UCSD-AML1 (cell line): ENCODE measurements at regions not wholly inside any gene's neighbourhood (a gene's known extent, or its start where the extent isn't known, plus 50 kb on each side); places are given as distances from the start of the nearest gene placed in this dataset.

Experiments used
- DNase-seq: peaks from one replicate; lab custom pipeline; 2025; ENCODE audit not compliant: unreplicated experiment; lab: John Stamatoyannopoulos, UW

DNA sequence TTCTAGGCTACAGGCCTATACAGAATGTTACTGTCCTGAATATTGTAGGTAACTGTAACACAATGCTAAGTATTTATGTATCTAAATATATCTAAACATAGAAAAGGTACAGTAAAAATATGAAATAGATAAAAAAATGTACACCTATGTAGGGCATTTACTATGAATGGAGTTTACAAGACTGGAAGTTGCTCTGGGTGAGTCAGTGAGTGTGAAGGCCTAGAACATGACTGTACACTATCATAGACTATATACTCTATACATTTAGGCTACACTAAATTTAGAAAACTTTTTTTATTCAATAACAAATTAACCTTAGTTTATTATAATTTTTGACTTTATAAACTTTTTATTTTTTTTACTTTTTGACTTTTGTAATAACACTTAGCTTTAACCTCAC is 136.9 kb downstream of the DUSP10 start:
- no peak for DNase-seq

DNA sequence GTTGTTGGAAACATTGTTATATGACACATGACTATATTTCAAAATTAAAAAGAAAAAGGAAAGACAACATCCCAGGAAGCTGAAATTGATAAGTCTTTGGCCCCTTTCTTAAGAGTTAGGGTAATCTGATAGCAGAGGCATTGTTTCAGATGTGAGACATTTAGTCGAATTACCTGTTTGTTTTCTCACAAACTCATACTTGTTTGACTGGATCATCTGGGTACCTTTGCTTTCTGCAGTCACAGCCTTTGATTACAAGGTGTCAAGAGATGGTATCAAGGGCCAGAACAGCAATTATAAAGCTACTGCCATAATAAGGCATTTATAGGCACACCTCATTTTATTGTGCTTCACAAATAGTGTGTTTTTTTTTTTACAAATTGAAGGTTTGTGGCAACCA is 136.3 kb downstream of the DUSP10 start:
- no peak for DNase-seq

DNA sequence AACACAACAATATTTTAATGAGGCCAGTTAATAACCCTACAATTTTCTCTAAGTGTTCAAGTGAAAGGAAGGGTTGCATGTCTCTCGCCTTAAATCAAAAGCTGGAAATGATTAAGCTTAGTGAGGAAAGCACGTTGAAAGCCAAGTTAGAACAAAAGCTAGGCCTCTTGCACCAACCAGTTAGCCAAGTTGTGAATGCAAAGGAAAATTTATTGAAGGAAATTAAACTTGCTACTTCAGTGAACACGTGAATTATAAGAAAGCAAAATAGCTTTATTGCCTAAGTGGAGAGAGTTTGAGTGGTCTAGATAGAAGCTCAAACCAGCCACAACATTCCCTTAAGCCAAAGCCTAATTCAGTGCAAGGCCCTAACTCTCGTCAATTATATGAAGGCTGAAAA is 135.6 kb downstream of the DUSP10 start:
- DNase-seq = no peak

DNA sequence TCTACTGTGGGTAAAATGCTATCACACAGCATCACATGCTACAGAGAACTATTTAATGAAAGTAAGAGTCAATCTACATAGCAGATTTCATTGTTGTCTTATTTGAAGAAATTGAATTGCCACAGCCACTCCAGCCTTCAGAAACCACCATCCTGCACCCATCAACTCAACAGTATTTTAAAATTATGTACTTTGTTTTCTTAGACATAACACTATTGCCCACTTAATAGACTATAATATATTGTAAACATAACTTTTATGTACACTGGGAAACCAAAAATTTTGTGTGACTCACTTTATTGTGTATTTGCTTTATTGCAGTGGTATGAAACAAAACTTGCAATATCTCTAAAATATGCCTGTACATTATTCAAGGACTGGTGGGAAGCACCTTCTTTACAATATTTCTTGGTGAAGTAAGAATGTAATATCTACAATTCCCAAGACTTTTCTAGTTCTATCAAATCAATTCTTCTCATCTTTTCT is 133.0 kb downstream of the DUSP10 start:
- DNase-seq = no peak

DNA sequence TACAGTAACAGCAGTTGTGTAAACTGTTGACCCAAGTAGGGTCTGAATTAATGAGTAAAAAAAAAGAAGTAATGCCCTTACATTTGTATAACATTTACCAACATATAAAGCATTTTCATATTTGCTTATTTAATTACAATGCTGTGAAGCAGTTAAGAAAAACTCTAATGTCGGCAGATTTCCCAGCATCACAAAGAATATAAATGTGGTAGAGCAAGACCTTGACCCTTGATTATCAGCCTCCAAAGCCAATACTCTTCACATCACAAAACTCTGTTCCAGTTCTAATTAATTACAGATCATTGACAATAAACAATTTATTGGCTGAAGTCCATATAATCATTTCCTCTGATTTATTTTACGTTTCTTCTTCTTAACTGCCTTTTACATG is 130.2 kb downstream of the DUSP10 start:
- no peak for DNase-seq

DNA sequence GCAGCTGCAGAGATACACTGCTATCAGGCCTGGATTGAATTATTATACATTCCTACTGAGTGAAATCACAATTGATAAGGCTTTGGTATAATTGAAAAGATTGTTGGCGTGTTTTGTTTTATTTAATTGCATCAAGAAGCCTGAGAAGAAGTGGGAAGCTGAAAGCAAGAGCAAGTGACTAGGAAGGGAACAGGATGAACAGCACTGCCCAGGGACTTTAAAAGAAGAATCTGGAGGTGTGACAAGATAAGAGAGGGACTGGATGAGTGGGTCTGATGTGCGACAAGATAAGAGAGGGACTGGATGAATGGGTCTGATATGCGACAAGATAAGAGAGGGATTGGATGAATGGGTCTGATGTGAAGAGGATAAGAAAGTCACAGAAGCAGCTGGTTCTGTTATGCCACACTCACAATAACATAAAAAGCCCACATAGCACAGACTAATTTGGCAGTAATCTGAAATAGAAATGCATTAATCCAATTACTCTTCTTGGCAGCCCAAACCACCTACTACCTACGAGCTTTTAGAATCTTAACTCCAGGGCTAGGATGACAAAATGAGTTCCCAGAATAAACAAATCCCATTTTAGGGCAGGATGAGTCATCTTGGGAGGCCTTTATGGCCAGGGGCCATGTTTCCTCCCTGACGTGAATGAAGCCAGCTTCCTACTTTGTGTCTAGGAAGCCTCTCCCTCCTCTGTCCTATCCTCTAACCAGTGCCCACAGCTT is 129.7 kb downstream of the DUSP10 start:
- no peak for DNase-seq

DNA sequence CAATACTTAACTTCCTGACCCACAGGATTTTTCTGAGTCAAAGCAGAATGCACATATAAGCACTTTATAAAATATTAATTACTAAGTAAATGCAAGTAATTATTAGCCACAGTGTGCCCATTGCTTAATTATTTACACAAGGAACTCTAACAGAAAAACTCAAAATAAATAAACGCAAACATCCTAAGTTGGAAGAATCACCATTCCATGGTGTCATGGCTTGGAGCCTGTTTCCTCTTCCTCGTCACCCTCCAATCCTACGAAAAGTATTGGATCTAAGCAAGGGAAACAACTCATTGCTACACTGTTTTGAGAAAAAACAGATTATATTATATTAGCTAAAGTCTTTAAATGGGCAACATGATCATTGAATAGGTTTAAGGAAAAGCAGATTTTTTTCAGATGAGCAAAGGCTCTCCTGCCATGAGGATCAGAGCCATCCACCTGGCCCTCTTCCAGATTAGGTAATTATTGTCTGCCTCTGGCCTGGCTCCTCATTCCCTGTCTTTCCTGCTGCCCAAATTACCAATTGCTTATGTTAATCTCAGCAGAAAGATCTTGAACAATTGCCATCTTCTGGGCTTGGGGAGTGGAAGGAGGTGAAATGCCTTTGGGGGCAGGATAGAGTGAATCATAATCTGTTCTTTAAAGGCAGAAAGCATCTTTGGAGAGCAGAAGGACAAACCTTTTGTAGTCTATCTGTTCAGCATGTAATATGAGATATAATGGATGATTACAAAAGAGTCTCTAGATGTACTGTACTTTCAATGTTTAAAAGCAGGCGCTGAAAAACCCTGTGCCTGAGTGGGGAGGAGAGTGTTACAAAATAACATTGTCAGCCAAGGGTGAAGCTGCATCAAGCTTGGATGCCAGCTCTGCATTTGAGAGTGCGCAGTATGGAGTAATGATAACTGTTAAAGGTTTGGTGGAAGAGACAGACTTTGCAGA is 121.2 kb downstream of the DUSP10 start:
- DNase-seq = no peak

DNA sequence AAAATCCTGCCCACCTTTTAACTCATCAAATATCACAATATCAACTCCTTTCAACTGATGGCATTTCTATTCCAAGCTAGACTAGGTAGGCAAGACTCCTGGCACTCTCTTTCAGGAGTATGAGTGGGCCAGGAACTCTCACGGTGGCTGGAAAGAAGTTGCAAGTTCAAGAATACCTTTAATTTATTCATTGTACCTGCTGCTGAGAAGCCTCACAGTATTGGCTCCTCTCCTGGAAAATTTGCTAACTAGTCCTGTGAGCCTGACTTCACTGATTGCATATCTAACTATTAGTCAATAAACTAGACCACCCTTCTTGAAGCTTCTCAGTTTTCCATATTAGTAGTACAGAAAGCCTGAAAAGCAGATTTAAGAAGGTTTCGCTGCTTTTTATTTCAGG is 120.2 kb downstream of the DUSP10 start:
- DNase-seq = no peak

DNA sequence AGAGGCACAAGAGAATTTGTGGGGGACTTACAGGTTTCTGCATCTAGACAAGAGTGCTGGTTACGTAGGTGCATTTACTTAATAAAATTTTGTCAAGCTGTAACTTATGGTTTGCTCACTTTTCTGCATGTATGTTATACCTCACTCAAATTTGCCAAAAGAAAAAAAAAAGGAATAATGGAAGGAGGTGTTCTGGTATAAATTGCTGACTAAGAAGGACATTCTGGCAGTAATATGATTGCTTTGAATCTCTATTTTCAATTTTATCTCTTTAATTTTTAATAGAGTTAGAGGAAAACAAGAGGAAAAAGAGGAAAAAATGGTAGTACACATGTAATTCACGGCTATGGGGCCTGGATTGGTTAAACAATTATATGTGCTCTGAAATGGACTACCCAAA is 119.5 kb downstream of the DUSP10 start:
- DNase-seq = no peak

DNA sequence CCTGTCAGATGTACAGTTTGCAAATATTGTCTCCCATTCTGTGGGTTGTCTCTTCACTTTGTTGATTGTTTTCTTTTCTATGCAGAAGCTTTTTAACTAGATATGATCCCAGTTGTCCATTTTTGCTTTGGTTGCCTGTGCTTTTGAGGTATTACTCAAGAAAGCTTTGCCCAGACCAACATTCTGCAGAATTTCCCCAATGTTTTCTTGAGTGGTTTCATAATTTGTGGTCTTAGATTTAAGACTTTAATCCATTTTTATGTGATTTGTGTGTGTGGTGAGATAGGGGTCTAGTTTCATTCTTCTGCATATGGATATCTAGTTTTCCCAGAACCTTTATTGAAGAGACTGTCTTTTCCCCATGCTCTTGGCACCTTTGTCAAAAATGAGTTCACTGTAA is 116.9 kb downstream of the DUSP10 start:
- DNase-seq = no peak

DNA sequence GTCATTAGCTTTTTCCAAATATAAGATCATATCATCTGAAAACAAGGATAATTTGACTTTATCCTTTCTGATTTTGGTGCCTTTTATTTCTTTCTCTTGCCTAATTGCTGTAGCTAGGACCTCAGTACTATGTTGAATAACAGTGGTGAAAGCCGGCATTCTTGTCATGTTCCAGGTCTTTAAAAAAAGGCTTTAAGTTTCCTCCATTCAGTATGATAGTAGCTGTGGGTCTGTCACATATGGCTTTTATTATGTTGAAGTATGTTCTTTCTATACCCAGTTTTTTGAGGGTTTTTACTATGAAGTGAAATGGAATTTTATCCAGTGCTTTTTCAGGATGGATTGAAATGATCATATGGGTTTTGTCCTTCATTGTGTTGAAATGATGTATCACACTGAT is 115.8 kb downstream of the DUSP10 start:
- no peak for DNase-seq

DNA sequence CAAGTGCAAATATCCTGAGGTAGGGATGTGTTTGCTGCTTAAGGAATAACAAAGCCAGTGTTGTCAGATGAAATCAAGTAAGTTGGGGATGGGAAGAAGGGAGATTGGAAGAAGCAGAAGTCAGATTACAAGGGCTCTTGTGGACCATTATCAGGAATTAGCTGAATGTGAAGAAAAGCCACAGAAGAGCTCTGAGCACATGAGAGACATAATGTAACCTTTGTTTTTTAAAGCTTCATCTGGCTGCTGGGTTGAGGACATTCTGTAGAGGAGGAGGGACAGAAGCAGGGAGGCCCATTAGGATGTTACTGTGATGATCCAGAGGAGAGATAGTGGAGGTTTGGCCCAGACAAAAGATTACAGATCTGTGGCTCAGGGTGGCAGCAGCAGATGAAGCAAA is 111.7 kb downstream of the DUSP10 start:
- DNase-seq = no peak

DNA sequence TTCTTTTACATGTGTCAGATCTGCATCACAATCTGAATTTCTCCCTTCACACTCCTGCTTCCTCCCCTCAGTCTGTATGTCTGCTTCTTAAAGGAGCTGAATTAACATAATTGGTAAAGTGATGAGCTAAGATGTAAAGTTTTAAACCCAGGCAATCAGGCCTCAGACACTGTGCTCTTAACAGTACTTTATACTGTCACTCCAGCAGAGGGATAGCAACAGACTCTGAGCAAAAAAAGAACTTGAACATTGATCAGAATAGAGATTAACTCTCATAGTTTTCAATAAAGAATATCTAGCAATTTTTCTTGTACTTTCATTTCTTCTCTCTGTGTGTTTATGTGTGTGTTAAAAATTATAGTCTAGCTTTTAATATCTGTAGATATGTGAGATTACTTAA is 110.3 kb downstream of the DUSP10 start:
- DNase-seq = no peak

DNA sequence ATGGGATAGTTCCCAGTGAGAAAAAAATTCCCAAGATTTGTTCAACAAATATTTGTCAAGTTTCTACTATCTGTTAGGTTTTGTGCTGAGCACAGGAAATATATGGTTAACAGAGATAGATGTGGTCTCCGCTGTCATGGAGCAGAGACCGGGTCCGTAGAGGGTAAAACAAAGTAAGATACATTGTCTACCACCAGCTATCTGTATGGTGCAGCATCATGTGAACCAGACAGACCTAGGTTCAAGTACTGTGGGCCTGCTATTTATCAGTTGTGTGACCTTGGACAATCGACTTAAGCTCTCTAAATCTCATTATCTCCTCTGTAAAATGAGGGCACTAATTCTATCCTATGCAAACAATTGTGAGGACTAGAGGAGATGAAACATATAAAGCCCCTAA is 109.8 kb downstream of the DUSP10 start:
- no peak for DNase-seq

DNA sequence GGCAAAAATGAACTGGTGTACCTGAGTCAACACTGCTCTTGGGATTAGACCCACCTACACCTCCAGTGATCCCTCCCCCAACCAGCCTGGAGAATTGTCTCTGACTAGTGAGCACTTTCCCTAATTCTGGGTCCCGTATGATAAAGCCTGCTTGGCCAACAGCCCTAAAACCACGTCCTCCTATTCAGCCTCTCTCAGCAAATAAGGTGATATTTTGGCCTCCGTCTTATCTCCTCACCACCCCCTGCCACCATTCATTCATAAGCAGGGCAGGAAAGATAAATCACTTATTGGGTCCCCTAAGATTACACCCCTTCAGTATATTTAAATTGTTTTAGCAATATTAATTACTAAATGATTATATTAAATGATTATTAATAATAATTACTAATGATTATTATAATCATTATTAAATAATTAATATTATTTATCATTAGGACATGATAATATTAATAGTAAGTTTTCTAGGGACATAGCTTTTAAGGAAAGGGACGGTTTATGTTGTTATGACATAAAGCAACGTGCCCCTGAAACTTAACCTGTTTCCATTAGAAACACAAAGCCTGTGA is 108.0 kb downstream of the DUSP10 start:
- no peak for DNase-seq

DNA sequence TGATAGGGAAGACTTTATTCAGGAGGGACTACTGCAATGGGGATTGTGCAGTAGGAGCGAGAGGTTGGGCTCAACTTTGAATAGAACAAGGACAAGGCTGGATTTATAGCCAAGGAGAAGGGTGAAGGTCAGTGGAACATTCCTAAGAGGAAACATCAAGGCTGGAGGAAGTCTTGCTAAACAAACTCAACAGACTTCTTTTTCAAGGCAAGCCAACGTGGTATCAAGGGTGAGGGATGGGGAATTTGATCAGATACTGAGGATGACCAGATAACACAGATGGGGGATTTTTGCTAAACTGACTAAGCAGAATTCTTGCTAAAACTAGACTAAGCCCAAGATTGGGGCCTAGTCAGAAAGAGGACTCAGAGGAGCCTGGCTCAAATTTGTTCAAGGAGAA is 107.3 kb downstream of the DUSP10 start:
- DNase-seq = no peak

DNA sequence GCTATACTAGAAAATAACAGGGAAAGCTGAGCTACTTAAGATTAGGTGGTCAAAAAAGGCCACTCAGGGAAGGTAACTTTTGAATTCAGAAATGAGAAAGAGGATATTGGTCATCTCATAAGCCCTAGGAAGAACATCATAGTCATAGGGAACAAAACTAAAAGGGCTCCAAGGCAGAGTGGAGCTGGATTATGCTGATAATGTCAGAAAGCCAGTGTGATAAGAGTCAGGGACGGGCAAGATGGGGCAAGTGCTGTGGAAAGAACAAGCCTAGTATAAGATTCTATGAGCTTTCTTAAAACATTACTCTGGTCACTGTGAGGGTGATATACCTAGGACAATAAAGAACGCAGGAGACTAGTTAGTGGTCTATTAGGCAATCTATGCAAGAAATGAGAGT is 106.6 kb downstream of the DUSP10 start:
- DNase-seq = no peak

DNA sequence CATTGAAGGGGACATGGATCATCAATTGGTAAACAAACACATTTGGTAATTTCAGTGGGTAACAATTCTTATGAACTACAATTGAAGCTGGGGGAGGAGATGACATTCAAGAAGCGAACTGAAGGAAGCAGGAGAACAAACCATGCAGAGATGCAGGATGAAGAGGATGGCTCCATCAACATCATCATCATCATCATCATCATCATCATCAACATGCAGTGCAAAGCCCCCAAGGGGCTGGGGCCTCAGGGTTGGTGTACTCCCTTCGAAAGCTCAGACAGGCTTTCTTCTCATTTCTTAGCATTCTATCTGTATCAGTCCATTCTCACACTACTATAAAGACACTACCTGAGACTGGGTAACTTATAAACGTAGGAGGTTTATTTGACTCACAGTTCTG is 105.8 kb downstream of the DUSP10 start:
- DNase-seq = no peak

DNA sequence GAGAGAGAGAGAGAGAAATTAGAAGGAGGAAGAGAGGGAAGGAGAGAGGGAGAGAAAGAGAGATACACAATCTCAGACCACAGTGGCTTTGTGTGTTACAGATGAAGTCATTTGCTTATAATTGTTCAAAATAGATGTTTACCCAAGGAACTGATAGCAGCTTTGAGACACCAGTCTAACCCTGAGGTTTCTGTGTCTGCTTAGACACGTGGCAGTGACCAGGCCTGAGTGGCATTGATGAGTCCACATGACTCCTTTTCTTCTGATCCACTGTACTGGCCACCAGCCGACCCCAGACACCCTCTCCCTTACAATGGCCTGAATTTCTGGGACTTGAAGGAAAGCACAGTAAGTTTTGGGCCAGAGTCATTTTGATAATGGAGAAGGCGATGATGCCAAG is 104.9 kb downstream of the DUSP10 start:
- DNase-seq = no peak

DNA sequence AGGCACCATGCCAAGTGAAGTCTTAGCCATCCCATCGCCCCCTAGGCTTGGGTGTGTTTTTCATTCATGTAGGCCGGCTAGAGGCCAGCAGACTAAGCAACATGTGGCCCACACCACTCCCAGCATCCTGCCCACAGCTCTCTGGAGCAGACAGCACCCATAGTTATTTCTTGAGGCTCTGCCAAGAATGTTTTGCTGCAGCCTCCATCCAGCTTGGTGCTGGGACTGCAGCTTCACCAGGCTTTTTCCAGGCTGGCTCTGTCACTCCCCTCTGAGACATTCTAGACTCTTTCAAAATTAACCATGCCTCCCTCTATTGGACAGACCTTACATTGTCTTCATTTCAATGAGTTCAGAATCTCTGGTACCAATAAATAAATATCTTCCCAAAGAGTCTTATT is 104.2 kb downstream of the DUSP10 start:
- no peak for DNase-seq

DNA sequence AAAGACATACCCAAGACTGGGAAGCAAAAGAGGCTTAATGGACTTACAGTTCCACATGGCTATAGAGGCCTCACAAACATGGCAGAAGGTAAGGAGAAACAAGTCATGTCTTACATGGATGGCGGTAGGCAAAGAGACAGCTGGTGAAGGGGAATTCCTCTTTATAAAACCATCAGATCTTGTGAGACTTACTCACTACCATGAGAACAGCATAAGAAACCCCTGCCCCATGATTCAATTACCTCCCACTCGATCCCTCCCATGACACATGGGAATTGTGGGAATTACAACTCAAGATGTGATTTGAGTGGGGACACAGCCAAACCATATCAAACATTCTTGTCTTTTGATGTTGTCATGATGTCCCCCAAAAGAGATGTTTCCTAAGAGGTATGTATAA is 103.3 kb downstream of the DUSP10 start:
- DNase-seq = no peak

DNA sequence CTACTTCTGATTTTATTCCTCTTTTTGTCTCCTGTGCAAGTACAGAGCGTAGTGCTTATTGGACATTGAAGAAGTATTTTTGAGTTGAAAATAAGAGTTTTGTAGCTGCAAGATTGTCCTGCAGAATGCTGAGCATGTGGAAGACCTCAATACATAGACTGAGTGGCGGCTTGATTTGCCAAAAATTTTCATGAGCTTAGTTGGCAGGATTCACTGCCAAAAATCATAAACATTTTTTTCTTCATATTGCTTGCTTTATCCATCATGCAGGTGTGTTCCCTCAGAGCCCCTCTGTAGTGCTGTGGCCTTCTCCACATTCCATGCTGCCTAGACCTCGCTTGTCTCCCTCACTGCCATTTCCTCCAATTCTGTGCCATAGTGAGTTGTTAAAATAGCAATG is 100.1 kb downstream of the DUSP10 start:
- no peak for DNase-seq
